KMS-11 (cell line): ENCODE measurements at regions not wholly inside any gene's neighbourhood (a gene's known extent, or its start where the extent isn't known, plus 50 kb on each side); places are given as distances from the start of the nearest gene placed in this dataset.

Experiments
- H2AFZ ChIP-seq: fragments of 200-600 bp; sonication (generic); 2 replicates; pipeline ENCODE4 v1.6.1; 2016; ENCODE audit warnings: antibody characterized with exemption, mixed run types, low read depth
- H3K27ac ChIP-seq: fragments of 200-600 bp; sonication (generic); 2 replicates; pipeline ENCODE4 v1.6.1; 2016; ENCODE audit warnings: mild to moderate bottlenecking, mixed run types
- H3K27me3 ChIP-seq: fragments of 200-600 bp; sonication (generic); 2 replicates; pipeline ENCODE4 v1.6.1; 2017; ENCODE audit warnings: mild to moderate bottlenecking, low read depth, mixed run types, moderate library complexity; ENCODE audit not compliant: insufficient read depth
- H3K36me3 ChIP-seq: fragments of 200-600 bp; sonication (generic); 2 replicates; pipeline ENCODE4 v1.6.1; 2017; ENCODE audit warnings: mild to moderate bottlenecking, mixed run types; ENCODE audit not compliant: insufficient read depth
- H3K4me1 ChIP-seq: fragments of 200-600 bp; sonication (generic); 2 replicates; pipeline ENCODE4 v1.6.1; 2016; ENCODE audit warnings: mild to moderate bottlenecking, low read depth, mixed run types; ENCODE audit not compliant: poor library complexity, severe bottlenecking
- H3K4me2 ChIP-seq: fragments of 200-600 bp; sonication (generic); 2 replicates; pipeline ENCODE4 v1.7.0; 2016; ENCODE audit warnings: mild to moderate bottlenecking, mixed run types
- H3K4me3 ChIP-seq: fragments of 200-600 bp; sonication (generic); IDR thresholded peaks from 2 replicates; pipeline ENCODE4 v1.6.1; 2017; ENCODE audit warnings: low read depth, low read length, mixed read lengths; ENCODE audit not compliant: insufficient read depth
- H3K79me2 ChIP-seq: fragments of 200-600 bp; sonication (generic); 2 replicates; pipeline ENCODE4 v1.6.1; 2016; ENCODE audit warnings: low read depth, mixed run types; ENCODE audit not compliant: insufficient read depth
- H3K9ac ChIP-seq: fragments of 200-600 bp; sonication (generic); 2 replicates; pipeline ENCODE4 v1.6.1; 2016; ENCODE audit warnings: mild to moderate bottlenecking, mixed run types
- H4K20me1 ChIP-seq: fragments of 200-600 bp; sonication (generic); 2 replicates; pipeline ENCODE4 v1.6.1; 2016; ENCODE audit warnings: mild to moderate bottlenecking, mixed run types; ENCODE audit not compliant: insufficient read depth
- TF ChIP-seq, protein P1 (sequence below): fragments of 200-600 bp; sonication (generic); conservative IDR thresholded peaks from 2 replicates; pipeline ENCODE4 v1.6.1; 2017; ENCODE audit warnings: low read depth, mild to moderate bottlenecking, antibody characterized with exemption, low read length, moderate library complexity, mixed read lengths

- H3K4me1 ChIP-seq = no peaks in the 10 kb centered on the region
- no peak overlapping the region for H3K4me3 ChIP-seq
- H2AFZ ChIP-seq = no peak overlapping the region
- H3K79me2 ChIP-seq = no peaks in the 10 kb centered on the region
- no peaks in the 10 kb centered on the region for H3K27me3 ChIP-seq
- H4K20me1 ChIP-seq = no peaks in the 10 kb centered on the region
- H3K36me3 ChIP-seq = no peaks in the 10 kb centered on the region
- TF ChIP-seq, protein P1, sequence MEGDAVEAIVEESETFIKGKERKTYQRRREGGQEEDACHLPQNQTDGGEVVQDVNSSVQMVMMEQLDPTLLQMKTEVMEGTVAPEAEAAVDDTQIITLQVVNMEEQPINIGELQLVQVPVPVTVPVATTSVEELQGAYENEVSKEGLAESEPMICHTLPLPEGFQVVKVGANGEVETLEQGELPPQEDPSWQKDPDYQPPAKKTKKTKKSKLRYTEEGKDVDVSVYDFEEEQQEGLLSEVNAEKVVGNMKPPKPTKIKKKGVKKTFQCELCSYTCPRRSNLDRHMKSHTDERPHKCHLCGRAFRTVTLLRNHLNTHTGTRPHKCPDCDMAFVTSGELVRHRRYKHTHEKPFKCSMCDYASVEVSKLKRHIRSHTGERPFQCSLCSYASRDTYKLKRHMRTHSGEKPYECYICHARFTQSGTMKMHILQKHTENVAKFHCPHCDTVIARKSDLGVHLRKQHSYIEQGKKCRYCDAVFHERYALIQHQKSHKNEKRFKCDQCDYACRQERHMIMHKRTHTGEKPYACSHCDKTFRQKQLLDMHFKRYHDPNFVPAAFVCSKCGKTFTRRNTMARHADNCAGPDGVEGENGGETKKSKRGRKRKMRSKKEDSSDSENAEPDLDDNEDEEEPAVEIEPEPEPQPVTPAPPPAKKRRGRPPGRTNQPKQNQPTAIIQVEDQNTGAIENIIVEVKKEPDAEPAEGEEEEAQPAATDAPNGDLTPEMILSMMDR = no peak
- no peak overlapping the region for H3K27ac ChIP-seq
- H3K9ac ChIP-seq = no peak overlapping the region
- no peak overlapping the region for H3K4me2 ChIP-seq
Observed at GRCh38 chr5:6182271-6182815, 196.0 kb downstream of the MED10 start.

GRCh38 chr5:6181871-6182270, 196.5 kb downstream of the MED10 start:
- H3K27me3 ChIP-seq = no peaks in the 10 kb centered on the region
- no peak overlapping the region for H2AFZ ChIP-seq
- TF ChIP-seq, protein P1 = no peak
- H3K79me2 ChIP-seq = no peaks in the 10 kb centered on the region
- H4K20me1 ChIP-seq = no peaks in the 10 kb centered on the region
- H3K4me2 ChIP-seq = no peak overlapping the region
- H3K4me1 ChIP-seq = no peaks in the 10 kb centered on the region
- no peaks in the 10 kb centered on the region for H3K36me3 ChIP-seq
- no peak overlapping the region for H3K4me3 ChIP-seq
- H3K9ac ChIP-seq = no peak overlapping the region
- H3K27ac ChIP-seq = no peak overlapping the region

- no peaks in the 10 kb centered on the region for H3K4me1 ChIP-seq
- H4K20me1 ChIP-seq = no peaks in the 10 kb centered on the region
- no peak overlapping the region for H3K4me2 ChIP-seq
- H3K4me3 ChIP-seq = no peak overlapping the region
- TF ChIP-seq, protein P1 = no peak
- H2AFZ ChIP-seq = no peak overlapping the region
- H3K36me3 ChIP-seq = no peaks in the 10 kb centered on the region
- no peaks in the 10 kb centered on the region for H3K79me2 ChIP-seq
- no peaks in the 10 kb centered on the region for H3K27me3 ChIP-seq
- no peak overlapping the region for H3K27ac ChIP-seq
- no peak overlapping the region for H3K9ac ChIP-seq
Observed at GRCh38 chr5:6181147-6181729, 197.1 kb downstream of the MED10 start.

DNA sequence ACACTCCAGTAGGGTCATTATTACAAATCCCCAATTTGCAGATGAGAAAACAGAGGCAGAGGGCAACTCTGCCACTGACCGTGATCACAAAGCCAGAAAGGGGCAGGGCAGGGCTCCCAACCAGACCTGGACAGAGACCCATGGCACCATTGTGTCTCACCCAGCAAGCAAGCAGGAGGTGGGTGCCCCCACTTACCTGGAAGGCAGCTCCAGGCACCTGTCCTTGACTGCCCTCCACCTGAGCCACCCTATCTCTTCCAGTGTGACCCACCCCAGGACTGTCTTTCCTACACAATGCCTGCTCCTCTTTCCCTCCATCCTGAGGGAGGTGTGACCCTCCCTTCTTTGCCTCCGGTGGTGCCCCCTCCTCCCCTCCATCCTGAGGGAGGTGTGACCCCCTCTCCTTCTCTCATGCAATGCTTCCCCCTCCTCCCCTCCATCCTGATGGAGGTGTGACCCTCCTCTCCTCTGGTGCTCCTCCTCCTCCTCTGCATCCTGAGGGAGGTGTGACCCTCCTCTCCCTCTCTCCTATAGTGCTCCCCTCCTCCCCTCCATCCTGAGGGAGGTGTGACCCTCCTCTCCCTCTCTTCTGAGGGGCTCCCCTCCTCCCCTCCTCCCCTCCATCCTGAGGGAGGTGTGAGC, 198.0 kb downstream of the MED10 start:
- no peaks in the 10 kb centered on the region for H3K79me2 ChIP-seq
- H3K27ac ChIP-seq = no peak overlapping the region
- no peaks in the 10 kb centered on the region for H3K4me1 ChIP-seq
- TF ChIP-seq, protein P1 = no peak
- H2AFZ ChIP-seq = no peak overlapping the region
- H3K4me2 ChIP-seq = no peak overlapping the region
- H3K36me3 ChIP-seq = no peaks in the 10 kb centered on the region
- H3K9ac ChIP-seq = no peak overlapping the region
- H4K20me1 ChIP-seq = no peaks in the 10 kb centered on the region
- H3K4me3 ChIP-seq = no peak overlapping the region
- H3K27me3 ChIP-seq = no peaks in the 10 kb centered on the region
